ENCODE measurements at regions not wholly inside any gene's neighbourhood (a gene's known extent, or its start where the extent isn't known, plus 50 kb on each side); places are given as distances from the start of the nearest gene placed in this dataset.
"Not testable (repeated sequence)": the region's sequence is repeated elsewhere in the genome, so short reads cannot be mapped to it uniquely, and the experiment has no call there.

GRCh38 chr4:52425751-52426326 lies 233.3 kb downstream of the USP46 start:
- no peak for TF ChIP-seq CTCF (IDR thresholded peaks at IDR 0.05; ENCODE audit: insufficient read depth, low read length, missing control alignments)
- ChIA-PET CTCF (no interaction called here), POLR2A (no interaction called here)
- DNase-seq (ENCODE audit: low read depth, low spot score): no peak
- no peak overlapping the region for H3K4me3 ChIP-seq (ENCODE audit: low read depth, low read length)

GRCh38 chr4:52431410-52431809 lies 227.7 kb downstream of the USP46 start:
- no peak for TF ChIP-seq CTCF (IDR thresholded peaks at IDR 0.05; ENCODE audit: insufficient read depth, low read length, missing control alignments)
- DNase-seq (ENCODE audit: low read depth, low spot score): no peak
- no peak overlapping the region for H3K4me3 ChIP-seq (ENCODE audit: low read depth, low read length)
- ChIA-PET CTCF (no interaction called here), POLR2A (no interaction called here)

- no peak for TF ChIP-seq CTCF (IDR thresholded peaks at IDR 0.05; ENCODE audit: insufficient read depth, low read length, missing control alignments)
- ChIA-PET POLR2A (no interaction called here), CTCF (interaction anchor here (0.6 kb wide), 1 partner anchor 235 kb away, joined by 5 read pairs; no protein-coding TSS in a partner anchor)
- H3K4me3 ChIP-seq (ENCODE audit: low read depth, low read length): no peak overlapping the region
- no peak for DNase-seq (ENCODE audit: low read depth, low spot score)
Measured at GRCh38 chr4:52431869-52432268, 227.2 kb downstream of the USP46 start.

DNA sequence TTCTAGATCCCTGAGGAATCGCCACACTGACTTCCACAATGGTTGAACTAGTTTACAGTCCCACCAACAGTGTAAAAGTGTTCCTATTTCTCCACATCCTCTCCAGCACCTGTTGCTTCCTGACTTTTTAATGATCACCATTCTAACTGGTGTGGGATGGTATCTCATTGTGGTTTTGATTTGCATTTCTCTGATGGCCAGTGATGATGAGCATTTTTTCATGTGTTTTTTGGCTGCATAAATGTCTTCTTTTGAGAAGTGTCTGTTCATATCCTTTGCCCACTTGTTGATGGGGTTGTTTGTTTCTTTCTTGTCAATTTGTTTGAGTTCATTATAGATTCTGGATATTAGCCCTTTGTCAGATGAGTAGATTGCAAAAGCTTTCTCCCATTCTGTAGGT lies 216.6 kb downstream of the USP46 start:
- H3K4me3 ChIP-seq (ENCODE audit: low read depth, low read length); POLR2A ChIA-PET; CTCF ChIA-PET; DNase-seq (ENCODE audit: low read depth, low spot score): not testable (repeated sequence)

DNA sequence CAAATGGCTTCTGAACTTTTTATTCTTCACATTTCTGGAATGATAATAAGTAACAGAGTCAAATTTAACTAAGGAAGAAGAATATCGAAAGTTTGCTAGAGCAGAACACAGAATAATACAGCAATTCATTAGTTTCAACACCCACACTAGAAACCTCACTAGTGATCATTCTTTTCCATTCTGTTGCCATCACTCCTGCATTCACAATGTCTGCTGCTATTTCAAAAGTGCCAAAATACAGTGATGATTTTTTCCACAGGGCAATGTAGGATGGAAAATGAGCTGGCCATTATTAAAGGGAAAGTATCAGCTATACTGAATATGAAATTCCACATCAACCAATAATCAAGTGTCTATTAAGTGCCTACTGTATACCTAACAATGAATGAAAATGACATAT lies 186.7 kb downstream of the USP46 start:
- CTCF ChIA-PET: no interaction called here
- no peak for DNase-seq (ENCODE audit: low read depth, low spot score)
- no peak overlapping the region for H3K4me3 ChIP-seq (ENCODE audit: low read depth, low read length)
- POLR2A ChIA-PET: no interaction called here
- TF ChIP-seq CTCF (IDR thresholded peaks at IDR 0.05; ENCODE audit: insufficient read depth, low read length, missing control alignments): no peak

DNA sequence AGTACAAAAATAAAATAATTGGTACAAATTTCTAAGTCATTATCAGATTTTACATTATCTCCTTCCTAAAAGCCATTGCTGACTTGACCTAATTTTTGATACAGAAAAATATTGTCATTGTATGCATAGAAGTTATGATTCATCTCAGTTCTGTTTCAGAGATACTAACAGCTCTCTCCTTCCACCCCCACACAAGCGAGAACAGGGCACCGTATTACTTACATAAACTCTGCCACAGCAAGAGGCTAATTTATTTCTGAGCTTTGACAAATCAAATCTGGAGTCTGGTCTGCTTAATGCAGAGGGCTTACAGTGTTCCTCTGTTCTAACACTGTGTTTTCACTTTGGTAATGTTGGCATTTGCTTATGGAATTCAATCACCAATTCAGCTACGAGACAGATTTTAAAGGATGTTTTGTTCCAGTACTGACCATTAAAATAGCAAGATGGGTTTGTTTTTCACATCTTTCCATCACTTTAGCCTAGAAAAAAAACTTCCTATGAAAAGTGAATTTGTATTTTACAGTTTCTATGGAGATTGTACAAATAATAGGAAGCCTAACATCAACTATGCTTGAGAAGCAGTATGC lies 181.8 kb downstream of the USP46 start:
- no peak for TF ChIP-seq CTCF (IDR thresholded peaks at IDR 0.05; ENCODE audit: insufficient read depth, low read length, missing control alignments)
- CTCF ChIA-PET: no interaction called here
- POLR2A ChIA-PET: no interaction called here
- DNase-seq (ENCODE audit: low read depth, low spot score): no peak
- no peak overlapping the region for H3K4me3 ChIP-seq (ENCODE audit: low read depth, low read length)
